ENCODE measurements at regions not wholly inside any gene's neighbourhood (a gene's known extent, or its start where the extent isn't known, plus 50 kb on each side); places are given as distances from the start of the nearest gene placed in this dataset.

DNA sequence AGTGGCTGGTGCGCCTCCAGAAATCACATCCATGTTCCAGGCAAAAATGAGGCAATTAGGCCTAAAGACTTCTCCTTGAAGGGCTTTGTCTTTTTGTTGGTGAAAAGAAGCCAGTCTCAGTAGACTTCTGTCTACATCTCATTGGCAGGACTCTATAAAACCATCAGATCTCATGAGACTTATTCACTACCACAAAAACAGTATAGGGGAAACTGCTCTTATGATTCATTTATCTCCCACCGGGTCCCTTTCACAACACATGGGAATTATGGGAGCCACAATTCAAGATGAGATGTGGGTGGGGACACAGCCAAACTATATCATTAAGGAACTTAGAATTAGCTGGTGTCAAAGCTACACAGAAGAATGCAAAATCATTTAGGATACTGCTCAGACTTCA, 77.7 kb upstream of the SNX2 start:
- Mint-ChIP-seq H3K4me3 (ENCODE audit: unreplicated experiment) (no peak overlapping the region), H3K4me1 (ENCODE audit: insufficient read depth, unreplicated experiment) (no peaks in the 10 kb centered on the region), H3K27ac (ENCODE audit: low read depth, unreplicated experiment) (no peak overlapping the region), H3K9me3 (ENCODE audit: unreplicated experiment) (no peaks in the 10 kb centered on the region), H3K27me3 (ENCODE audit: insufficient read depth, unreplicated experiment) (no peaks in the 10 kb centered on the region), H3K36me3 (ENCODE audit: insufficient read depth, unreplicated experiment) (no peaks in the 10 kb centered on the region)
- ChIA-PET CTCF (interaction anchor here (0.6 to 7.9 kb wide), 2 partner anchors 7 to 78 kb away, joined by 3 to 74 read pairs; no protein-coding TSS in a partner anchor), POLR2A (no interaction called here)
- DNase-seq (ENCODE audit: unreplicated experiment): no peak
- intact Hi-C loops (cut with micrococcal nuclease): no loop called here
- no TSS peak for BruUV-seq (replicated peaks)
- TF ChIP-seq, protein P1, sequence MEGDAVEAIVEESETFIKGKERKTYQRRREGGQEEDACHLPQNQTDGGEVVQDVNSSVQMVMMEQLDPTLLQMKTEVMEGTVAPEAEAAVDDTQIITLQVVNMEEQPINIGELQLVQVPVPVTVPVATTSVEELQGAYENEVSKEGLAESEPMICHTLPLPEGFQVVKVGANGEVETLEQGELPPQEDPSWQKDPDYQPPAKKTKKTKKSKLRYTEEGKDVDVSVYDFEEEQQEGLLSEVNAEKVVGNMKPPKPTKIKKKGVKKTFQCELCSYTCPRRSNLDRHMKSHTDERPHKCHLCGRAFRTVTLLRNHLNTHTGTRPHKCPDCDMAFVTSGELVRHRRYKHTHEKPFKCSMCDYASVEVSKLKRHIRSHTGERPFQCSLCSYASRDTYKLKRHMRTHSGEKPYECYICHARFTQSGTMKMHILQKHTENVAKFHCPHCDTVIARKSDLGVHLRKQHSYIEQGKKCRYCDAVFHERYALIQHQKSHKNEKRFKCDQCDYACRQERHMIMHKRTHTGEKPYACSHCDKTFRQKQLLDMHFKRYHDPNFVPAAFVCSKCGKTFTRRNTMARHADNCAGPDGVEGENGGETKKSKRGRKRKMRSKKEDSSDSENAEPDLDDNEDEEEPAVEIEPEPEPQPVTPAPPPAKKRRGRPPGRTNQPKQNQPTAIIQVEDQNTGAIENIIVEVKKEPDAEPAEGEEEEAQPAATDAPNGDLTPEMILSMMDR (IDR thresholded peaks at IDR 0.05; ENCODE audit: unreplicated experiment): no peak

DNA sequence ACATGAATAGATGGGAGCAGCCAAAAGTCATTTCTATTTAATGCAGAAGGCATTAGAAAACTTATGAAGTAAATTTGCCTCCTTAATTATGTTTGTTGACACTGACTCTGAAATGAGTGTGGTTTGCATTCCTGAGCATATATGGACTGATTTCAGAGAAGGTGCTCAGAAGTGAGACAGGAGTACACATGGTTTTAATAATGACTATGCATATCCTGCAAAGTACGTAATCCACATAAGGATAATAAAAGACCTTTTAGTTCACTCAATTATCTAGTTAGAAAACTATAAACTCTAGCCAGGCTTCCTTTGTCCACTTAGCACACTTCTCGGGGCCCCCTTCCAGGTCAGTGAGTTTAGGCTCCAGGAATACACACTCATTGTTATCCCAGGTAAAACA, 75.7 kb upstream of the SNX2 start:
- CTCF ChIA-PET: interaction anchor here (0.7 kb wide), 1 partner anchor 80 kb away, joined by 3 read pairs; no protein-coding TSS in a partner anchor
- no peak overlapping the region for H3K27ac Mint-ChIP-seq (ENCODE audit: low read depth, unreplicated experiment)
- no peaks in the 10 kb centered on the region for H3K4me1 Mint-ChIP-seq (ENCODE audit: insufficient read depth, unreplicated experiment)

DNA sequence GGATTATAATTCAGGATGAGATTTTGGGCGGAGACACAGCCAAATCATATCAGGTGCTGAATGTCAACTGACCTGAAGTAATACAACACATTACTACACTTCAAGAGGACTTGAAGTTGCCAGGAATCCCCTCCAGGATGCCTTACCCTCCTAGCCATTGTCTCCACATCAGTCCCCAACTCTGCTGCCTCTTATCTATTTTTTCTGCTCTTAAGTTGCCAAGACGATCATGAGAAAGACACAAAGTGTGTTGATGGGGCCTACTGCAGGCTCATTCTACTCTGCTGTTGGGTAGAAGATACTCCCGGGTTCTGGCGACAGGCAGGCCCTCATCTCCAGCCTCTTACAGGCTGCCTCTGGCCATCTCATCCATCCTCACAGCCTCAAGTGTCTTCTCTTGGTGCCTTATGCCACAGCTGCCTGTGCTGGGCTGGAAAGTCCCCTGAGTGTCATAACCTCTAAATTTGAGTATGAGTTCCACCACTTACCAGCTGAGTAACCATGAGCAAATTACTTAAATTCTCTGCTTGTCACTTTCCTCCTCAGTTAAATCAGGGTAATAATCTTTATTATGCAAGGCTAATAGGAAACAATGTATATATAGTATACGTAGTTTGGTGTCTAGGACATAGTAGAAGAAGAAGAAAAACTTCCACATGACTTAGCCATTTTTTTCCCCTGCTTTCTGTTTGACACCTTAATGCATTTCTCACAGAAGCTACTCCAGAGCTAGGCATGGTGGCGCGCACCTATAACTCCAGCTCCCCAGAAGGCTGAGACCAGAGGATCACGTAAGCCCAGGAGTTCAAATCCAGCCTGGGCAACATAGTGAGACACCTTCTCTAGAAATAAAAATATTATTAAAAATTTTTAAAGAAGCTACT, 73.0 kb upstream of the SNX2 start:
- H3K36me3 Mint-ChIP-seq (ENCODE audit: insufficient read depth, unreplicated experiment): no peaks in the 10 kb centered on the region
- ChIA-PET CTCF (interaction anchor here (0.9 to 4.2 kb wide), 8 partner anchors 8 to 665 kb away, joined by 3 to 74 read pairs (median 6); partner anchors contain the start of gene SNX2), POLR2A (interaction anchor here (0.7 kb wide), 1 partner anchor 194 kb away, joined by 3 read pairs; no protein-coding TSS in a partner anchor)
- no TSS peak for BruUV-seq (replicated peaks)
- TF ChIP-seq, protein P1 (IDR thresholded peaks at IDR 0.05; ENCODE audit: unreplicated experiment): no peak
- H3K27me3 Mint-ChIP-seq (ENCODE audit: insufficient read depth, unreplicated experiment): no peaks in the 10 kb centered on the region
- no peaks in the 10 kb centered on the region for H3K4me1 Mint-ChIP-seq (ENCODE audit: insufficient read depth, unreplicated experiment)
- no peak for DNase-seq (ENCODE audit: unreplicated experiment)
- H3K27ac Mint-ChIP-seq (ENCODE audit: low read depth, unreplicated experiment): no peak overlapping the region
- H3K4me3 Mint-ChIP-seq (ENCODE audit: unreplicated experiment): no peak overlapping the region
- no peaks in the 10 kb centered on the region for H3K9me3 Mint-ChIP-seq (ENCODE audit: unreplicated experiment)
- intact Hi-C loops (cut with micrococcal nuclease): loop anchor here (10.0 kb wide), 2 partner anchors 183 to 663 kb away; no protein-coding TSS in a partner anchor

More for the DNA sequence above, 75.7 kb upstream of the SNX2 start:
- intact Hi-C loops (cut with micrococcal nuclease): no loop called here
- H3K36me3 Mint-ChIP-seq (ENCODE audit: insufficient read depth, unreplicated experiment): no peaks in the 10 kb centered on the region
- H3K27me3 Mint-ChIP-seq (ENCODE audit: insufficient read depth, unreplicated experiment): no peaks in the 10 kb centered on the region
- no peak overlapping the region for H3K4me3 Mint-ChIP-seq (ENCODE audit: unreplicated experiment)
- TF ChIP-seq, protein P1 (IDR thresholded peaks at IDR 0.05; ENCODE audit: unreplicated experiment): no peak
- no peaks in the 10 kb centered on the region for H3K9me3 Mint-ChIP-seq (ENCODE audit: unreplicated experiment)
- DNase-seq (ENCODE audit: unreplicated experiment): no peak
- POLR2A ChIA-PET: no interaction called here
- BruUV-seq (replicated peaks): no TSS peak

DNA sequence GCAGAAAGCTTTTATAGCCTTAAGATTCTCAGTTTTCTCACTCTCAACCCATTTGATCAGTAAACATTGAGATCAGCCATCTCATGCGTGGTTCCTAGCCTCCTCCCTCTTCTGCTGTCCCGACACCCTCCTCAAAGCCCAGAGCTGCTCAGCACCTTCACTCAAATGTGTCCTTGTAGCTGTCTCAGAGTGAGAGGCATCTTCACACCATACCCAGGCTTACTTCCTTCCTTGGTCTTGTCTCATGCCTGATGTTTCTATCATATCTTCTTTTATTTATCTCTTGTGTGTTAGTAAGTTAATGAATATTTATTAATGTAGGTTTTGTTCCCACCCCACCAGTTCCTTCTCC, 72.4 kb upstream of the SNX2 start:
- CTCF ChIA-PET: interaction anchor here (0.6 to 4.2 kb wide), 15 partner anchors 9 to 664 kb away, joined by 3 to 74 read pairs (median 4); partner anchors contain the start of gene SNX2
- no peaks in the 10 kb centered on the region for H3K36me3 Mint-ChIP-seq (ENCODE audit: insufficient read depth, unreplicated experiment)
- no peak for DNase-seq (ENCODE audit: unreplicated experiment)
- H3K4me1 Mint-ChIP-seq (ENCODE audit: insufficient read depth, unreplicated experiment): no peaks in the 10 kb centered on the region
- POLR2A ChIA-PET: interaction anchor here (0.7 kb wide), 1 partner anchor 194 kb away, joined by 3 read pairs; no protein-coding TSS in a partner anchor
- no peak overlapping the region for H3K4me3 Mint-ChIP-seq (ENCODE audit: unreplicated experiment)
- no peaks in the 10 kb centered on the region for H3K9me3 Mint-ChIP-seq (ENCODE audit: unreplicated experiment)
- intact Hi-C loops (cut with micrococcal nuclease): loop anchor here (10.0 kb wide), 2 partner anchors 182 to 662 kb away; no protein-coding TSS in a partner anchor
- no peak overlapping the region for H3K27ac Mint-ChIP-seq (ENCODE audit: low read depth, unreplicated experiment)
- no peaks in the 10 kb centered on the region for H3K27me3 Mint-ChIP-seq (ENCODE audit: insufficient read depth, unreplicated experiment)
- no TSS peak for BruUV-seq (replicated peaks)
- TF ChIP-seq, protein P1 (IDR thresholded peaks at IDR 0.05; ENCODE audit: unreplicated experiment): no peak
